Liver (tissue), 8 donors: ENCODE measurements at regions not wholly inside any gene's neighbourhood (a gene's known extent, or its start where the extent isn't known, plus 50 kb on each side); places are given as distances from the start of the nearest gene placed in this dataset.

ENCODE experiments used
- DNase-seq: peaks from one replicate; pipeline ENCODE4 v3.0.0-alpha.2; 2017; ENCODE audit warnings: low spot score
- H3K27ac ChIP-seq, 2 donors: one replicate each; pipeline ENCODE4 v1.7.0; 2013; ENCODE audit warnings: inconsistent platforms in 2 of 2, low read length in 2 of 2, control low read depth in 1 of 2, low read depth in 1 of 2, mild to moderate bottlenecking in 1 of 2
- H3K27me3 ChIP-seq, 4 donors: one replicate each; pipeline versions ENCODE4 v1.6.1 to v1.7.0; 2013; ENCODE audit warnings: low read length in 3 of 4, inconsistent platforms in 1 of 4, mild to moderate bottlenecking in 1 of 4, moderate library complexity in 1 of 4; ENCODE audit not compliant: control insufficient read depth in 4 of 4, insufficient read depth in 4 of 4
- H3K36me3 ChIP-seq, 4 donors: one replicate each; pipeline versions ENCODE4 v1.6.1 to v1.7.0; 2013; ENCODE audit warnings: low read length in 3 of 4, mild to moderate bottlenecking in 3 of 4, low read depth in 1 of 4, moderate library complexity in 1 of 4; ENCODE audit not compliant: control insufficient read depth in 4 of 4, insufficient read depth in 3 of 4
- H3K4me1 ChIP-seq, 4 donors: one replicate each; pipeline versions ENCODE4 v1.6.1 to v1.7.0; 2013; ENCODE audit warnings: low read length in 3 of 4, mild to moderate bottlenecking in 3 of 4, moderate library complexity in 1 of 4; ENCODE audit not compliant: control insufficient read depth in 4 of 4, insufficient read depth in 4 of 4
- H3K4me3 ChIP-seq, 3 donors: one replicate each; pipeline versions ENCODE4 v1.6.1 to v1.7.0; 2013; ENCODE audit warnings: low read length in 3 of 3, control low read depth in 1 of 3, low read depth in 1 of 3, mild to moderate bottlenecking in 1 of 3
- H3K9ac ChIP-seq, 2 donors: one replicate each; pipeline ENCODE4 v1.7.0; 2013; ENCODE audit warnings: low read length in 2 of 2, mild to moderate bottlenecking in 2 of 2, moderate library complexity in 2 of 2, control low read depth in 1 of 2, low read depth in 1 of 2
- H3K9me3 ChIP-seq, 4 donors: one replicate each; pipeline versions ENCODE4 v1.6.1 to v1.7.0; 2013; ENCODE audit warnings: low read length in 3 of 4; ENCODE audit not compliant: control insufficient read depth in 4 of 4
- EGR1 ChIP-seq, 2 donors: IDR thresholded peaks; 2 replicates each; pipeline ENCODE4 v1.6.1; 2016 to 2018; ENCODE audit warnings: antibody characterized with exemption in 2 of 2, low read depth in 2 of 2
- FOXA1 ChIP-seq: IDR thresholded peaks from 2 replicates; pipeline ENCODE4 v1.6.1; 2016; ENCODE audit warnings: antibody characterized with exemption
- FOXA2 ChIP-seq: IDR thresholded peaks from 2 replicates; pipeline ENCODE4 v1.6.1; 2016; ENCODE audit warnings: antibody characterized with exemption
- GABPA ChIP-seq, 2 donors: IDR thresholded peaks in 1 of 2; conservative IDR thresholded peaks in 1 of 2; 2 replicates each; pipeline ENCODE4 v1.6.1; 2016; ENCODE audit warnings: antibody characterized with exemption in 2 of 2, mild to moderate bottlenecking in 1 of 2, moderate library complexity in 1 of 2
- HNF4A ChIP-seq, 2 donors: conservative IDR thresholded peaks; 2 replicates each; pipeline ENCODE4 v1.6.1; 2016; ENCODE audit warnings: antibody characterized with exemption in 2 of 2, mild to moderate bottlenecking in 2 of 2
- HNF4G ChIP-seq: IDR thresholded peaks from 2 replicates; pipeline ENCODE4 v1.6.1; 2016; ENCODE audit warnings: antibody characterized with exemption
- JUND ChIP-seq, 2 donors: IDR thresholded peaks; 2 replicates each; pipeline ENCODE4 v1.6.1; 2016; ENCODE audit warnings: antibody characterized with exemption in 2 of 2
- NR2F2 ChIP-seq: IDR thresholded peaks from 2 replicates; pipeline ENCODE4 v1.6.1; 2016; ENCODE audit warnings: antibody characterized with exemption
- RAD21 ChIP-seq, 2 donors: IDR thresholded peaks; 2 replicates each; pipeline ENCODE4 v1.6.1; 2016; ENCODE audit warnings: antibody characterized with exemption in 2 of 2, mild to moderate bottlenecking in 2 of 2
- RXRA ChIP-seq, 2 donors: IDR thresholded peaks; 2 replicates each; pipeline ENCODE4 v1.6.1; 2017 to 2018; ENCODE audit warnings: antibody characterized with exemption in 2 of 2, mild to moderate bottlenecking in 1 of 2
- SP1 ChIP-seq: IDR thresholded peaks from 2 replicates; pipeline ENCODE4 v1.6.1; 2018; ENCODE audit warnings: antibody characterized with exemption, mild to moderate bottlenecking
- TAF1 ChIP-seq: conservative IDR thresholded peaks from 2 replicates; pipeline ENCODE4 v1.6.1; 2016; ENCODE audit warnings: antibody characterized with exemption, mild to moderate bottlenecking
- WGBS: extraction: QIAGEN DNeasy Blood & Tissue Kit; methylation state at CpG from one replicate; pipeline ENCODE4 v1.1.7; 2013; 5-methylcytosine and 5-hydroxymethylcytosine counted together
- TF ChIP-seq, protein P1 (sequence below): IDR thresholded peaks from 2 replicates; pipeline ENCODE4 v1.6.1; 2016; ENCODE audit warnings: antibody characterized with exemption
- TF ChIP-seq, protein P2 (sequence below): IDR thresholded peaks from 2 replicates; pipeline ENCODE4 v1.6.1; 2016; ENCODE audit warnings: antibody characterized with exemption
- TF ChIP-seq, protein P3 (sequence below): fragments of 150-350 bp; IDR thresholded peaks from 2 replicates; pipeline ENCODE4 v1.5.1; 2017; ENCODE audit warnings: improper control_type of control experiment, low read depth, low read length; ENCODE audit not compliant: missing input control
- TF ChIP-seq, protein P4 (sequence below): IDR thresholded peaks from 2 replicates; pipeline ENCODE4 v1.6.1; 2016; ENCODE audit warnings: antibody characterized with exemption
- donor health status: healthy.
- donor health status: healthy.
- donor health status: healthy.
- donor health status: healthy.
- donor health status: healthy.

DNA sequence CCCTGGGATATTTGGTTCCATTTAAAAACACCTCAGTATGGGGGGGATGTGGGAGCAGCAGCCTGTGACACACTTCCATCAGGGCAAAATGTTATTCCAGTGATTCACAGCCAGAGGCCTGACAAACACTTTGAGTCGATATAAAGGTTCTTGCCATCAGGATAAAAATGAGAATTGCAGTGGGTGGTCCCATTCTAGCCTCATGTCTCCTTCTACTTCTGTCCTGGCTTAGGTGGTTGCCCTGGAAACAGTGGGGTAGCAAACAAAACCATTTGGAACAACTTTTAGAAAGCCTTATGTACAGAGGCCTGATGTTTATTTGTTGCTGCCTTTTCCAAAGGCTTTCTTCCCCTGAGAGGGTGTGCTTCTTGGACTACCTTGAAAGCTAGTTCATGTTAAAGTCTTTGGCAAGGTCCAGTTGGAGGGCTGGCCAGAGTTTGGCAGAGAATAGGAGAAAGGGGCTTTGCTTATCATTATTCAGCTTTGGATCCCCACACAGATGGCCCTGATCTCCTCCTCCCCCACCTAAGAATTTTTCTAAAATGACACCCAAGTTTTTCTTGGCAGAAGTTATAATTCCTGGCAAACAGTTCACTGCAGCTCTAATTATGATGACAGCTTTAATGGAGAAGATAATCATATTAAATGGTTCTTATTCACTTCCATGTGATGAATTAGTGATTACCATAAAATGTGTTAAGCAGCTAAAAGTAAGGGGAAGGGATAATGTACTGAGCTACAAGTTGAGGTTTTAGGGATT is 84.2 kb upstream of the ZNF280D start (continued):
- TF ChIP-seq FOXA1 (no peak), RXRA (IDR thresholded peaks at IDR 0.05) (no peak), HNF4A (conservative IDR thresholded peaks at IDR 0.05) (no peak), GABPA (IDR thresholded peaks at IDR 0.05 in 1 of 2, conservative IDR thresholded peaks at IDR 0.05 in 1 of 2) (no peak)

- no peaks in the 10 kb centered on the region for H3K36me3 ChIP-seq
- H3K27ac ChIP-seq: no peak overlapping the region
- peaks cover 0 to 5% (median 4%) of the 10 kb centered on the region in 4 donors for H3K4me1 ChIP-seq
- no peak for TF ChIP-seq JUND (IDR thresholded peaks at IDR 0.05)
- TF ChIP-seq NR2F2: no peak
- TF ChIP-seq GABPA (IDR thresholded peaks at IDR 0.05 in 1 of 2, conservative IDR thresholded peaks at IDR 0.05 in 1 of 2): no peak
- TF ChIP-seq, protein P1, sequence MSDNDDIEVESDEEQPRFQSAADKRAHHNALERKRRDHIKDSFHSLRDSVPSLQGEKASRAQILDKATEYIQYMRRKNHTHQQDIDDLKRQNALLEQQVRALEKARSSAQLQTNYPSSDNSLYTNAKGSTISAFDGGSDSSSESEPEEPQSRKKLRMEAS: no peak
- TF ChIP-seq, protein P2, sequence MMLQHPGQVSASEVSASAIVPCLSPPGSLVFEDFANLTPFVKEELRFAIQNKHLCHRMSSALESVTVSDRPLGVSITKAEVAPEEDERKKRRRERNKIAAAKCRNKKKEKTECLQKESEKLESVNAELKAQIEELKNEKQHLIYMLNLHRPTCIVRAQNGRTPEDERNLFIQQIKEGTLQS: no peak
- no peak for TF ChIP-seq HNF4G
- no peak for TF ChIP-seq EGR1 (IDR thresholded peaks at IDR 0.05; ENCODE audit: low read depth in 2 of 2)
- no peak for TF ChIP-seq HNF4A (conservative IDR thresholded peaks at IDR 0.05)
- TF ChIP-seq RAD21 (IDR thresholded peaks at IDR 0.05): no peak
- TF ChIP-seq TAF1: no peak
- TF ChIP-seq FOXA1: no peak
- no peak for TF ChIP-seq SP1
- TF ChIP-seq, protein P3, sequence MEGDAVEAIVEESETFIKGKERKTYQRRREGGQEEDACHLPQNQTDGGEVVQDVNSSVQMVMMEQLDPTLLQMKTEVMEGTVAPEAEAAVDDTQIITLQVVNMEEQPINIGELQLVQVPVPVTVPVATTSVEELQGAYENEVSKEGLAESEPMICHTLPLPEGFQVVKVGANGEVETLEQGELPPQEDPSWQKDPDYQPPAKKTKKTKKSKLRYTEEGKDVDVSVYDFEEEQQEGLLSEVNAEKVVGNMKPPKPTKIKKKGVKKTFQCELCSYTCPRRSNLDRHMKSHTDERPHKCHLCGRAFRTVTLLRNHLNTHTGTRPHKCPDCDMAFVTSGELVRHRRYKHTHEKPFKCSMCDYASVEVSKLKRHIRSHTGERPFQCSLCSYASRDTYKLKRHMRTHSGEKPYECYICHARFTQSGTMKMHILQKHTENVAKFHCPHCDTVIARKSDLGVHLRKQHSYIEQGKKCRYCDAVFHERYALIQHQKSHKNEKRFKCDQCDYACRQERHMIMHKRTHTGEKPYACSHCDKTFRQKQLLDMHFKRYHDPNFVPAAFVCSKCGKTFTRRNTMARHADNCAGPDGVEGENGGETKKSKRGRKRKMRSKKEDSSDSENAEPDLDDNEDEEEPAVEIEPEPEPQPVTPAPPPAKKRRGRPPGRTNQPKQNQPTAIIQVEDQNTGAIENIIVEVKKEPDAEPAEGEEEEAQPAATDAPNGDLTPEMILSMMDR: no peak
- H3K27me3 ChIP-seq: no peaks in the 10 kb centered on the region
- DNase-seq: no peak
- H3K9ac ChIP-seq: no peak overlapping the region
- no peaks in the 10 kb centered on the region for H3K9me3 ChIP-seq
- 88% methylated on average over 4 of the region's 4 CpGs for WGBS
- no peak overlapping the region for H3K4me3 ChIP-seq
Measured at GRCh38 chr15:56816781-56817180, 83.5 kb upstream of the ZNF280D start.

- no peaks in the 10 kb centered on the region for H3K27me3 ChIP-seq
- no peak overlapping the region for H3K9ac ChIP-seq
- no peak for DNase-seq
- TF ChIP-seq FOXA2 (no peak), HNF4A (conservative IDR thresholded peaks at IDR 0.05) (no peak), JUND (IDR thresholded peaks at IDR 0.05) (no peak), NR2F2 (no peak), TAF1 (no peak), RXRA (IDR thresholded peaks at IDR 0.05) (no peak)
- TF ChIP-seq, protein P3: no peak
- TF ChIP-seq, protein P2: no peak
- TF ChIP-seq, protein P4, sequence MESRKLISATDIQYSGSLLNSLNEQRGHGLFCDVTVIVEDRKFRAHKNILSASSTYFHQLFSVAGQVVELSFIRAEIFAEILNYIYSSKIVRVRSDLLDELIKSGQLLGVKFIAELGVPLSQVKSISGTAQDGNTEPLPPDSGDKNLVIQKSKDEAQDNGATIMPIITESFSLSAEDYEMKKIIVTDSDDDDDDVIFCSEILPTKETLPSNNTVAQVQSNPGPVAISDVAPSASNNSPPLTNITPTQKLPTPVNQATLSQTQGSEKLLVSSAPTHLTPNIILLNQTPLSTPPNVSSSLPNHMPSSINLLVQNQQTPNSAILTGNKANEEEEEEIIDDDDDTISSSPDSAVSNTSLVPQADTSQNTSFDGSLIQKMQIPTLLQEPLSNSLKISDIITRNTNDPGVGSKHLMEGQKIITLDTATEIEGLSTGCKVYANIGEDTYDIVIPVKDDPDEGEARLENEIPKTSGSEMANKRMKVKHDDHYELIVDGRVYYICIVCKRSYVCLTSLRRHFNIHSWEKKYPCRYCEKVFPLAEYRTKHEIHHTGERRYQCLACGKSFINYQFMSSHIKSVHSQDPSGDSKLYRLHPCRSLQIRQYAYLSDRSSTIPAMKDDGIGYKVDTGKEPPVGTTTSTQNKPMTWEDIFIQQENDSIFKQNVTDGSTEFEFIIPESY: no peak
- no peak overlapping the region for H3K4me3 ChIP-seq
- H3K27ac ChIP-seq: no peak overlapping the region
- no peaks in the 10 kb centered on the region for H3K9me3 ChIP-seq
- H3K4me1 ChIP-seq: peaks cover 0 to 9% (median 8%) of the 10 kb centered on the region in 4 donors
- 90% methylated on average over 12 of the region's 12 CpGs for WGBS
- H3K36me3 ChIP-seq: no peaks in the 10 kb centered on the region
Measured at GRCh38 chr15:56815247-56815646, 81.9 kb upstream of the ZNF280D start.
